Panc1 (cell line): ENCODE measurements at regions not wholly inside any gene's neighbourhood (a gene's known extent, or its start where the extent isn't known, plus 50 kb on each side); places are given as distances from the start of the nearest gene placed in this dataset.

ENCODE experiments used
- ATAC-seq: fragments of 200-7000 bp; cut with Tn5 transposase; 2 replicates; pipeline ENCODE4 v1.9.1; 2020; ENCODE audit warnings: mild to moderate bottlenecking, moderate library complexity
- BruUV-seq: library from RNA; stranded (reverse); fragments of 400-500 nt; replicated peaks from 2 replicates; lab custom pipeline; 2021; lab: Mats Ljungman, UMichigan
- CTCF ChIA-PET: fragments of 300-600 bp; sonication (Branson Sonifier 250); formaldehyde crosslinking; loops from one replicate; lab custom pipeline; 2022; ENCODE audit warnings: antibody characterized with exemption; lab: Charles Lee
- POLR2A ChIA-PET: fragments of 300-600 bp; sonication (Branson Sonifier 250); formaldehyde crosslinking; loops from one replicate; lab custom pipeline; 2022; ENCODE audit warnings: antibody characterized with exemption; lab: Charles Lee
- DNase-seq: peaks from one replicate; pipeline ENCODE4 v3.0.0-alpha.2; 2010; ENCODE audit warnings: low read depth, low spot score
- H3K27ac ChIP-seq: 2 replicates; pipeline ENCODE4 v1.5.1; 2011; ENCODE audit warnings: mild to moderate bottlenecking, low read length, inconsistent platforms
- H3K27me3 ChIP-seq: fragments of 200-500 bp; sonication (Bioruptor generic); 2 replicates; pipeline ENCODE4 v1.6.0; 2014; ENCODE audit warnings: low read length, inconsistent platforms; ENCODE audit not compliant: control insufficient read depth, insufficient read depth
- H3K36me3 ChIP-seq: fragments of 200-500 bp; sonication (Bioruptor generic); 2 replicates; pipeline ENCODE4 v1.5.1; 2014; ENCODE audit warnings: inconsistent platforms, mild to moderate bottlenecking, low read length, moderate library complexity; ENCODE audit not compliant: control insufficient read depth, insufficient read depth
- H3K4me1 ChIP-seq: 2 replicates; pipeline ENCODE4 v1.5.1; 2011; ENCODE audit warnings: inconsistent platforms, mild to moderate bottlenecking, low read length, moderate library complexity; ENCODE audit not compliant: control insufficient read depth, insufficient read depth
- H3K4me3 ChIP-seq, 2 experiments: 2 replicates each; pipeline ENCODE4 v1.5.1; 2011 to 2012; ENCODE audit warnings: low read depth in 2 of 2, low read length in 2 of 2, mild to moderate bottlenecking in 2 of 2, inconsistent platforms in 1 of 2, moderate library complexity in 1 of 2
- H3K9me3 ChIP-seq: fragments of 200-500 bp; sonication (Bioruptor generic); 2 replicates; pipeline ENCODE4 v1.5.1; 2014; ENCODE audit warnings: low read depth, mild to moderate bottlenecking, inconsistent platforms, low read length, moderate library complexity; ENCODE audit not compliant: control insufficient read depth, insufficient read depth
- POLR2AphosphoS5 ChIP-seq: IDR thresholded peaks from 2 replicates; pipeline ENCODE4 v1.6.1; 2012; ENCODE audit warnings: mild to moderate bottlenecking, low read depth, low read length, moderate library complexity
- SIN3A ChIP-seq: IDR thresholded peaks from 2 replicates; pipeline ENCODE4 v1.6.1; 2012; ENCODE audit warnings: low read depth, mild to moderate bottlenecking, low read length, moderate library complexity, borderline replicate concordance; ENCODE audit not compliant: insufficient read depth
- TCF7L2 ChIP-seq: IDR thresholded peaks from 2 replicates; pipeline ENCODE4 v1.6.1; 2011; ENCODE audit warnings: mild to moderate bottlenecking, low read depth, low read length, inconsistent platforms
- in situ Hi-C: cut with HindIII; loops from 2 replicates; pipeline ENCODE4 v1.10.0; 2016; ENCODE audit warnings: low sequenced_read_pairs, low pct_unique_long_range_greater_than_20kb
- intact Hi-C: fragments of 100-400 bp; cut with micrococcal nuclease; formaldehyde crosslinking; loops from one replicate; pipeline ENCODE4 v1.10.0; 2022; ENCODE audit not compliant: unreplicated experiment
- TF ChIP-seq, protein P1 (sequence below), 2 experiments: IDR thresholded peaks; 2 replicates each; pipeline ENCODE4 v1.6.1; 2011 to 2012; ENCODE audit warnings: low read depth in 2 of 2, control low read depth in 1 of 2, low read length in 1 of 2, mild to moderate bottlenecking in 1 of 2, moderate library complexity in 1 of 2; ENCODE audit not compliant: insufficient read depth in 1 of 2
- TF ChIP-seq, protein P2 (sequence below): fragments of 450-650 bp; IDR thresholded peaks from 2 replicates; pipeline ENCODE4 v1.5.1; 2017; ENCODE audit warnings: mild to moderate bottlenecking

DNA sequence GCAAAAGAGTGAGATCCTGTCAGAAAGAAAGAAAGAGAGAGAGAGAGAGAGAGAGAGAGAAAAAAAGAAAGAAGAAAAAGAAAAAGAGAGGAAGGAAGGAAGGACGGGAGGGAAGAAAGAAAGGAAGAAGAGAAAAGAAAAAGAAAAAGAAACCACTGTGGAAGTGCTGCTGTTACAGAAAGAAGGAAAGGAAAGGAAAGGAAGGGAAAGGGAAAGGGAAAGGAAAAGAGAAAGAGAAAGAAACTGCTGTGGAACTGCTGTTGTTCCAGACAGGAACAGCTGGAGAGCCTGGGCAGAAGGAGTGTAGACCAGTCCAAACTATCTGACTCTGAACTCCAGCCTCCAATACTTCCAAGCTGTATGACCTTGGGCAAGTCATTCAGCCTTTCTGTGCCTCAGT lies 220.7 kb upstream of the WWC1 start:
- in situ Hi-C loops: no loop called here
- H3K36me3 ChIP-seq: no peaks in the 10 kb centered on the region
- TF ChIP-seq TCF7L2 (no peak), POLR2AphosphoS5 (no peak), SIN3A (no peak)
- TF ChIP-seq, protein P1, sequence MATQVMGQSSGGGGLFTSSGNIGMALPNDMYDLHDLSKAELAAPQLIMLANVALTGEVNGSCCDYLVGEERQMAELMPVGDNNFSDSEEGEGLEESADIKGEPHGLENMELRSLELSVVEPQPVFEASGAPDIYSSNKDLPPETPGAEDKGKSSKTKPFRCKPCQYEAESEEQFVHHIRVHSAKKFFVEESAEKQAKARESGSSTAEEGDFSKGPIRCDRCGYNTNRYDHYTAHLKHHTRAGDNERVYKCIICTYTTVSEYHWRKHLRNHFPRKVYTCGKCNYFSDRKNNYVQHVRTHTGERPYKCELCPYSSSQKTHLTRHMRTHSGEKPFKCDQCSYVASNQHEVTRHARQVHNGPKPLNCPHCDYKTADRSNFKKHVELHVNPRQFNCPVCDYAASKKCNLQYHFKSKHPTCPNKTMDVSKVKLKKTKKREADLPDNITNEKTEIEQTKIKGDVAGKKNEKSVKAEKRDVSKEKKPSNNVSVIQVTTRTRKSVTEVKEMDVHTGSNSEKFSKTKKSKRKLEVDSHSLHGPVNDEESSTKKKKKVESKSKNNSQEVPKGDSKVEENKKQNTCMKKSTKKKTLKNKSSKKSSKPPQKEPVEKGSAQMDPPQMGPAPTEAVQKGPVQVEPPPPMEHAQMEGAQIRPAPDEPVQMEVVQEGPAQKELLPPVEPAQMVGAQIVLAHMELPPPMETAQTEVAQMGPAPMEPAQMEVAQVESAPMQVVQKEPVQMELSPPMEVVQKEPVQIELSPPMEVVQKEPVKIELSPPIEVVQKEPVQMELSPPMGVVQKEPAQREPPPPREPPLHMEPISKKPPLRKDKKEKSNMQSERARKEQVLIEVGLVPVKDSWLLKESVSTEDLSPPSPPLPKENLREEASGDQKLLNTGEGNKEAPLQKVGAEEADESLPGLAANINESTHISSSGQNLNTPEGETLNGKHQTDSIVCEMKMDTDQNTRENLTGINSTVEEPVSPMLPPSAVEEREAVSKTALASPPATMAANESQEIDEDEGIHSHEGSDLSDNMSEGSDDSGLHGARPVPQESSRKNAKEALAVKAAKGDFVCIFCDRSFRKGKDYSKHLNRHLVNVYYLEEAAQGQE (IDR thresholded peaks at IDR 0.05; ENCODE audit: insufficient read depth in 1 of 2, low read depth in 2 of 2, low read length in 1 of 2): no peak
- TF ChIP-seq, protein P2, sequence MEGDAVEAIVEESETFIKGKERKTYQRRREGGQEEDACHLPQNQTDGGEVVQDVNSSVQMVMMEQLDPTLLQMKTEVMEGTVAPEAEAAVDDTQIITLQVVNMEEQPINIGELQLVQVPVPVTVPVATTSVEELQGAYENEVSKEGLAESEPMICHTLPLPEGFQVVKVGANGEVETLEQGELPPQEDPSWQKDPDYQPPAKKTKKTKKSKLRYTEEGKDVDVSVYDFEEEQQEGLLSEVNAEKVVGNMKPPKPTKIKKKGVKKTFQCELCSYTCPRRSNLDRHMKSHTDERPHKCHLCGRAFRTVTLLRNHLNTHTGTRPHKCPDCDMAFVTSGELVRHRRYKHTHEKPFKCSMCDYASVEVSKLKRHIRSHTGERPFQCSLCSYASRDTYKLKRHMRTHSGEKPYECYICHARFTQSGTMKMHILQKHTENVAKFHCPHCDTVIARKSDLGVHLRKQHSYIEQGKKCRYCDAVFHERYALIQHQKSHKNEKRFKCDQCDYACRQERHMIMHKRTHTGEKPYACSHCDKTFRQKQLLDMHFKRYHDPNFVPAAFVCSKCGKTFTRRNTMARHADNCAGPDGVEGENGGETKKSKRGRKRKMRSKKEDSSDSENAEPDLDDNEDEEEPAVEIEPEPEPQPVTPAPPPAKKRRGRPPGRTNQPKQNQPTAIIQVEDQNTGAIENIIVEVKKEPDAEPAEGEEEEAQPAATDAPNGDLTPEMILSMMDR: no peak
- ChIA-PET POLR2A (no interaction called here), CTCF (no interaction called here)
- H3K9me3 ChIP-seq: no peaks in the 10 kb centered on the region
- no peak for ATAC-seq
- no TSS peak for BruUV-seq
- H3K27me3 ChIP-seq: peaks cover 11% of the 10 kb centered on the region
- intact Hi-C loops: no loop called here
- DNase-seq: no peak
- no peak overlapping the region for H3K27ac ChIP-seq
- no peaks in the 10 kb centered on the region for H3K4me1 ChIP-seq
- no peak overlapping the region for H3K4me3 ChIP-seq

GRCh38 chr5:168072665-168073064 lies 218.8 kb upstream of the WWC1 start:
- CTCF ChIA-PET: no interaction called here
- TF ChIP-seq, protein P2: no peak
- TF ChIP-seq TCF7L2 (no peak), POLR2AphosphoS5 (no peak), SIN3A (no peak)
- TF ChIP-seq, protein P1 (IDR thresholded peaks at IDR 0.05; ENCODE audit: insufficient read depth in 1 of 2, low read depth in 2 of 2, low read length in 1 of 2): no peak
- ATAC-seq (no peak), DNase-seq (no peak)
- in situ Hi-C loops (no loop called here), intact Hi-C loops (no loop called here)
- no TSS peak for BruUV-seq
- Histone ChIP-seq H3K36me3 (no peaks in the 10 kb centered on the region), H3K4me1 (no peaks in the 10 kb centered on the region), H3K4me3 (no peak overlapping the region), H3K27me3 (peaks cover 7% of the 10 kb centered on the region; the same call in 1 of the 2 replicates), H3K9me3 (no peaks in the 10 kb centered on the region), H3K27ac (no peak overlapping the region)
- POLR2A ChIA-PET: no interaction called here
